HepG2 (cell line): ENCODE measurements at regions not wholly inside any gene's neighbourhood (a gene's known extent, or its start where the extent isn't known, plus 50 kb on each side); places are given as distances from the start of the nearest gene placed in this dataset.

ENCODE experiments used
- KDM5A ChIP-seq: fragments of 200-600 bp; sonication (generic); IDR thresholded peaks from 2 replicates; pipeline ENCODE4 v1.7.0; 2018; ENCODE audit warnings: antibody characterized with exemption, mild to moderate bottlenecking, low read length, borderline replicate concordance
- TCF7L2 ChIP-seq: IDR thresholded peaks from 2 replicates; pipeline ENCODE4 v1.6.1; 2011; ENCODE audit warnings: mild to moderate bottlenecking, low read depth, low read length, moderate library complexity
- ZBTB8A ChIP-seq: sonication (generic); formaldehyde crosslinking; IDR thresholded peaks from 2 replicates; pipeline ENCODE4 v1.4.0; 2020; ENCODE audit warnings: mild to moderate bottlenecking, low read depth, missing genetic modification reagents, borderline replicate concordance
- TF ChIP-seq, protein P1 (sequence below): sonication (generic); formaldehyde crosslinking; IDR thresholded peaks from 2 replicates; pipeline ENCODE4 v1.5.0; 2020; ENCODE audit warnings: mild to moderate bottlenecking, missing genetic modification reagents, moderate library complexity
- TF ChIP-seq, protein P2 (sequence below): sonication (generic); formaldehyde crosslinking; IDR thresholded peaks from 2 replicates; pipeline ENCODE4 v1.4.0; 2020; ENCODE audit warnings: low read depth, missing genetic modification reagents

DNA sequence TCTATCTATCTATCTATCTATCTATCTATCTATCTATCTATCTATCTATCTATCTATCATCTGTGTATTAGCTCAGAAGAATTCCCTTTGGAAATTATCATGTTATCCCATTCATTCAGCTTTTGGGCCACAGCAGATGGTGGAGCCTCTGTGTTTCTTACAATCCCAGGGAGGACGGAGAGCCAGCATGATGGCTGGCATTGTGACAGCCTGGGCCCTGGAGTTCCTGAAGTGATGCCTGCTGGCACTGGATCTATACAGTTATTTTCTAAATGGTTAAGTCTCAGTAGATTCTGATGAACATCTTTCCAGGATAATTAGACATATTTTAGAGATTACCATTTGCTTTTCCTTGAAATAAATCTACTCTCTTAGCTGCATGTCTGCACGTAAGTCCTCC lies 385.4 kb upstream of the NXPH2 start:
- TF ChIP-seq, protein P1, sequence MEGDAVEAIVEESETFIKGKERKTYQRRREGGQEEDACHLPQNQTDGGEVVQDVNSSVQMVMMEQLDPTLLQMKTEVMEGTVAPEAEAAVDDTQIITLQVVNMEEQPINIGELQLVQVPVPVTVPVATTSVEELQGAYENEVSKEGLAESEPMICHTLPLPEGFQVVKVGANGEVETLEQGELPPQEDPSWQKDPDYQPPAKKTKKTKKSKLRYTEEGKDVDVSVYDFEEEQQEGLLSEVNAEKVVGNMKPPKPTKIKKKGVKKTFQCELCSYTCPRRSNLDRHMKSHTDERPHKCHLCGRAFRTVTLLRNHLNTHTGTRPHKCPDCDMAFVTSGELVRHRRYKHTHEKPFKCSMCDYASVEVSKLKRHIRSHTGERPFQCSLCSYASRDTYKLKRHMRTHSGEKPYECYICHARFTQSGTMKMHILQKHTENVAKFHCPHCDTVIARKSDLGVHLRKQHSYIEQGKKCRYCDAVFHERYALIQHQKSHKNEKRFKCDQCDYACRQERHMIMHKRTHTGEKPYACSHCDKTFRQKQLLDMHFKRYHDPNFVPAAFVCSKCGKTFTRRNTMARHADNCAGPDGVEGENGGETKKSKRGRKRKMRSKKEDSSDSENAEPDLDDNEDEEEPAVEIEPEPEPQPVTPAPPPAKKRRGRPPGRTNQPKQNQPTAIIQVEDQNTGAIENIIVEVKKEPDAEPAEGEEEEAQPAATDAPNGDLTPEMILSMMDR = no peak
- TF ChIP-seq ZBTB8A (CRISPR knock-in tag) (no peak), KDM5A (no peak), TCF7L2 (no peak)
- TF ChIP-seq, protein P2, sequence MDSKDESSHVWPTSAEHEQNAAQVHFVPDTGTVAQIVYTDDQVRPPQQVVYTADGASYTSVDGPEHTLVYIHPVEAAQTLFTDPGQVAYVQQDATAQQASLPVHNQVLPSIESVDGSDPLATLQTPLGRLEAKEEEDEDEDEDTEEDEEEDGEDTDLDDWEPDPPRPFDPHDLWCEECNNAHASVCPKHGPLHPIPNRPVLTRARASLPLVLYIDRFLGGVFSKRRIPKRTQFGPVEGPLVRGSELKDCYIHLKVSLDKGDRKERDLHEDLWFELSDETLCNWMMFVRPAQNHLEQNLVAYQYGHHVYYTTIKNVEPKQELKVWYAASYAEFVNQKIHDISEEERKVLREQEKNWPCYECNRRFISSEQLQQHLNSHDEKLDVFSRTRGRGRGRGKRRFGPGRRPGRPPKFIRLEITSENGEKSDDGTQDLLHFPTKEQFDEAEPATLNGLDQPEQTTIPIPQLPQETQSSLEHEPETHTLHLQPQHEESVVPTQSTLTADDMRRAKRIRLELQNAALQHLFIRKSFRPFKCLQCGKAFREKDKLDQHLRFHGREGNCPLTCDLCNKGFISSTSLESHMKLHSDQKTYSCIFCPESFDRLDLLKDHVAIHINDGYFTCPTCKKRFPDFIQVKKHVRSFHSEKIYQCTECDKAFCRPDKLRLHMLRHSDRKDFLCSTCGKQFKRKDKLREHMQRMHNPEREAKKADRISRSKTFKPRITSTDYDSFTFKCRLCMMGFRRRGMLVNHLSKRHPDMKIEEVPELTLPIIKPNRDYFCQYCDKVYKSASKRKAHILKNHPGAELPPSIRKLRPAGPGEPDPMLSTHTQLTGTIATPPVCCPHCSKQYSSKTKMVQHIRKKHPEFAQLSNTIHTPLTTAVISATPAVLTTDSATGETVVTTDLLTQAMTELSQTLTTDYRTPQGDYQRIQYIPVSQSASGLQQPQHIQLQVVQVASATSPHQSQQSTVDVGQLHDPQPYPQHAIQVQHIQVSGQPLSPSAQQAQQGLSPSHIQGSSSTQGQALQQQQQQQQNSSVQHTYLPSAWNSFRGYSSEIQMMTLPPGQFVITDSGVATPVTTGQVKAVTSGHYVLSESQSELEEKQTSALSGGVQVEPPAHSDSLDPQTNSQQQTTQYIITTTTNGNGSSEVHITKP (CRISPR knock-in tag) = no peak
